HG02852 (cell line): ENCODE measurements at regions not wholly inside any gene's neighbourhood (a gene's known extent, or its start where the extent isn't known, plus 50 kb on each side); places are given as distances from the start of the nearest gene placed in this dataset.
"Not testable (repeated sequence)": the region's sequence is repeated elsewhere in the genome, so short reads cannot be mapped to it uniquely, and the experiment has no call there.

Experiments
- ATAC-seq: cut with Tn5 transposase; IDR thresholded peaks from one replicate; pipeline ENCODE4 v1.9.1; 2021; ENCODE audit warnings: mild to moderate bottlenecking, moderate library complexity; ENCODE audit not compliant: unreplicated experiment

- ATAC-seq: no peak
Measured at GRCh38 chr11:122209619-122210366, 93.8 kb upstream of the BLID start.

GRCh38 chr11:122207921-122208764, 92.1 kb upstream of the BLID start:
- ATAC-seq: no peak

GRCh38 chr11:122207505-122207904, 91.5 kb upstream of the BLID start:
- no peak for ATAC-seq

GRCh38 chr11:122205036-122205435, 89.0 kb upstream of the BLID start:
- ATAC-seq: no peak

DNA sequence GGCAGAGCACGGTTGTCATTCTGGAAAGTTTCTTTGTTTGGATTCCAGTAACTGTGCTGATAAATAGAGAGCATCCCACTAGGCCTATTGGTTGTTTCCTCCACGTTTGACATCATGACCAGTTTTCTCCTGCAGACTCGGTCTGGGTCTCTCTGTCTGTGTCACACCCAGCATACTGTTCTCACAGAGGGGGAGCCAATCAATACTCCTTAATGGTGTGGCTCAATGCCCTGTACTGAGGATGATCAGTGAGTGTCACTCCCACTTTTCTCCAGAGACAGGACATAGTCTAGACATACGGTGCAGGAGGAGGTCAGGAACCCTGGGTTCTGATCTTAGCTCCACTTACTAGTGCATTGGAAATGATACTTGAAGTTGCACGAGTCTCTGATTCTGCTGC, 88.2 kb upstream of the BLID start:
- ATAC-seq: no peak

DNA sequence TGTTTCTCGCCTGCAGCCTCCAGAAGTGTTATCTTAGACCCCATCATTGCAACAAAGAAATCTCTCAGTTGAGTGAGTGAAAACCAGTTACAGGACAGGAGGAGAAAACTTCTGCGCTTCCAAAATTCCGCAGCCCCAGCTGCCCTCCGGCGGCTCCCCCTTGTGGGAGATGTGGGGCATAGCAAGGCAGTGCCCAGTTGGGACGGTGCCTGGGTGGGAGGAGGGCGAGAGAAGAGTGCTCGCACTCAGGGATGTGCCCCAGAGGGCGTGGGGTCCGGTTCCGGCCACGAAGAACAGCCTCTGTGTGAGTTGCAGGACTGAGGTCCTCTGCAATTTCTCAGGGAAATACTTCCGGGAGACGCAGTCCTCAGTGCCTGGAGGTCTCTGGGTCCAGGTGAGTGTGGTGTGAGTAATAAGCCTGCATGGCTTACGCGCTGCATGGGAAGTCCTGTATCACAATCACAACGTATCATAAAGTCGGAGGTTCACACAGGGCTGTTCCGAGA, 87.0 kb upstream of the BLID start:
- peak; percentile 80 for ATAC-seq

DNA sequence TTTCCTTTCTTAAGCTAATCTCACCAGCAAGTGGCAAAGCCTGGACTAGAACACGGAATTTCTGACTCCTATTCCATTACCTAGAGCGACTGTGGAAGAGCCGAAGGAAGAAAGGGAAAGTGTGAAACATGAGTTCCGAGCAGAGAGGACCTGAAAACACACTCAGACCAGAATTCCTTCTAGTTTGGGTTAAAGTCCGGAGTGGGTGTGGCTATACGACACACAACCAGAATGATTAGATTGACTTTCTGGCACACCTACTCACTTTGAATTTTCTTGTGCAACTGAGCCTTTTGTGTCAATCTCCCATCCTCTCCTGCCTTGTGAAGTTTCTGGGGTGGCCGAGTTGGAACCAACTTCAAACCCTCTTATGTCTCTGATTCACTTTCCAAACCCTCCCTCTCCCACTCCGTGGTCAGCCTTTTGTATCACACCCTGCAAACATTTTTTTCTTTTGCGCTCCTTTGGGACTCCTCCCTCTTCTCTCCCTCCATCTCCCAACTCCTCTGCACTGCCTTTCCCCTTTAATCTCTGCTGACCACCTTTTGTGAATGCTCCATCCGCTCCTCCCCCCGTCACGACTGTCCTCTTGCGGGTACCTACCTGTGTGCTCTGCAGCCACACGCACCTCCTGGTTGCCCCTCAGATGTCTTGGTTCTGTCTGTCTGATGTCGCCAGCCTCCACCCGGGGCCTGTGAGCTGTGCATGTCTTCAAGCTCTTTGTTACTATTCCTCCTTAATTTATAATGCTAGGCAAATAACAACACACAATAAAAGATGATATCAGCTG, 86.3 kb upstream of the BLID start:
- ATAC-seq: no peak

GRCh38 chr11:122201106-122201505, 85.1 kb upstream of the BLID start:
- ATAC-seq: no peak

DNA sequence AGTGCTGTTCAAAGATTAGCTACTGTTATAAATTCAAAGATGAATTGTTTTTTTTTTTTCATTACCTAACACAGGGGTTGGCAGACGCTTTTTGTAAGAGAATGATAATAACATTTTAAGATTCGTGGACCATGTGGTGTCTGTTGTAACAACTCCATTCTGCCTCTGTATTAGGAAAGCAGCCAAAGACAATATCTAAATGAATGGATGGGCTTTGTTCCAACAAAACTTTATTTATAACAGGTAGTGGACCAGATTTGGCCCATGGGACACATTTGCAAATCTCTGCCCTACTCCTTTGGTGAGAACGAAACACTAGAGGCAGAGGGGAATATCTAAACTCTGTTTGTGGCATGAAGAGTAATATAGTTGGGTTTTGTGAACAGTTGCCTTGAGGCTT, 83.6 kb upstream of the BLID start:
- ATAC-seq: no peak

DNA sequence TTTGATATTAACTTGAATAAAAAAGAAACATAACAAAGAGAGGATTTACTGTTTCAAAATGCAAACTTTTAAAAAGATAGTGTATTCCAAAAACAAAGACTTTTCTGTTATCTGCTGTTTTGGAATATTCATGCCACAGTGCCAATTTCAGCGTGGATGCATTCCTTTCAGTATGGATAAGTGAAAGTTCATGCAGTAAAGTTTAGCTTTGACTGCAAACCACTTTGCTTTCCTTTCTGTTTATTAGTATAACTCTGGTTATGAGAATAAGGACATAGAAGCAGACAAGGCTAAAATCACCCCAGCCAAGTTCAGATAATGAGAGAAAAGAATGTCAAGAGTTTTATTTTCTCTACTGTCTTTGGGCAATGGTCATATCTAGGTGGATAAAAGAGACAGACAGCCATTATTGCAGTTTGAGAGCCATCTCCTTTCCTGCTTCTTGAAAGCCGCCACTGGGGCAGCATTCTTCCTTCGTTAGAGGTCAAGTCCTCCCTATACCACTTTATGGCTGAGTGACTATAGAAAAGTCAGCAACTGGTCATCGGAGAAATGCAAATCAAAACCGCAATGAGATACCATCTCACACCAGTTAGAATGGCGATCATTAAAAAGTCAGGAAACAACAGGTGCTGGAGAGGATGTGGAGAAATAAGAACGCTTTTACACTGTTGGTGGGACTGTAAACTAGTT, 82.4 kb upstream of the BLID start:
- ATAC-seq: no peak

- no peak for ATAC-seq
Measured at GRCh38 chr11:122197066-122197987, 81.3 kb upstream of the BLID start.

DNA sequence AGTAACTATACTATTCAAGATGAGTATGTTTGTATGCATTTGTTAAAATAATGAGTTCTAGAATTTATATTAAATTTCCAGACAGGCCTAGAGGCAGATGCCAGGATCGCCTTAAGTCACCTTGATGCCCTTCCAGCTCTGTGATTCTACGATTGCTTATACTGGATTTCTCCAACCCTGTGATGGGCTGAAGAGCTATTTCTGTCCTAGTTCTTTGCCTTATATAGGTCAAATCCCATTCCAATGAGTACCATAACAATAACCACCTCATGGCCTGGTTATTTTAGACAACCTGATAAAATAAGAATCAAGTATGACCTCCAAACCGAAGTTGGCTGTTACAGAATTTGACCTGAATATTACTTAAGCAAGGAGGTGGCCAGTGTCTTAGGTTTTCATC, 79.8 kb upstream of the BLID start:
- no peak for ATAC-seq

- ATAC-seq: not testable (repeated sequence)
Measured at GRCh38 chr11:122193881-122194480, 78.0 kb upstream of the BLID start.

DNA sequence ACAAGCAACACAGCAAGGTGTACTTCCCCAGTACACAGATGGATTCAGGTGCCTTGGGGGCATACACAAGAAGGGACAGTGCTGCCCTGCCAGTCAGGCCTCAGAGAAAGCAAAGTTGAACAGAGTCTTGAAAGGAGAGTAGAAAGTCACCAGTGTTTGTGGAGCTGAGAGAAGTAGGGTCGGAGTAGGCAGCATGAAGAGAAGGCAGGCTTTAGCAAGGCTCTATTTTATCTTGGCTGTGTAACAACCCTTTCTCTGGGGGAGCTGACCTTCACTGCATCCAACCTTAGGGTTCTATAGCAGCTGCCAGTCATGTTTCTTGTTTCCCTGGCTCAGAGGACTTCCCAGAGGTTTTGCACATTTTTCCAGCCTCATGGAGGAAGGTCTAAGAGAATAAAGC, 77.4 kb upstream of the BLID start:
- no peak for ATAC-seq

DNA sequence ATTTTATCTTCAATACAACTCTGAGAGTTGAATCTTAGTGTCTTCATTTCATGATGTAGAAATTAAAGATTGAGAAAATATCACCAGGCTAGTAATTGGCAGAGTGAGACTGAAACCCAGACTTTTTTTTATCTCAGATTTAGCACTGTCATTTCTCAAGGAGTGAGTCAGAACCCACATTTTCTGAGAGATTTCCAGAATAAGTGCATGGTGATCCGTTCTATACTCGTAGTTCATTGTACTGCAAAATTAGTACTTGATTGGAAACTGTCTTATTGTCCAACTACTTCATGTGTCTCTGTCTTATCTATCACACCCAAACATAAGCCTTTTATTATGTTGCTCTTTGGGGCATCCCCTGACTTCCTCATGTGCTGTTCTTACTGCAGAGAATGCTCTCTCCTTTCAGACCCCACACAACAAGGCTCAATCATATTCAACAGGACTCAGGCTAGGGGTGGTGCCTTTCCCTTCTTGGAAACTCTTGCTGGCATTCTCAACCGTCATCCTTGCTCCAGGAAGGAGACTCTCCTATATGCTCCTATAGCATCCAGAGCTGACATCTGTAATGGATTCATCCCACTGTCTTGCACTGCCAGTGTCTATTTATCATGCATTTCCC, 76.7 kb upstream of the BLID start:
- ATAC-seq: no peak

DNA sequence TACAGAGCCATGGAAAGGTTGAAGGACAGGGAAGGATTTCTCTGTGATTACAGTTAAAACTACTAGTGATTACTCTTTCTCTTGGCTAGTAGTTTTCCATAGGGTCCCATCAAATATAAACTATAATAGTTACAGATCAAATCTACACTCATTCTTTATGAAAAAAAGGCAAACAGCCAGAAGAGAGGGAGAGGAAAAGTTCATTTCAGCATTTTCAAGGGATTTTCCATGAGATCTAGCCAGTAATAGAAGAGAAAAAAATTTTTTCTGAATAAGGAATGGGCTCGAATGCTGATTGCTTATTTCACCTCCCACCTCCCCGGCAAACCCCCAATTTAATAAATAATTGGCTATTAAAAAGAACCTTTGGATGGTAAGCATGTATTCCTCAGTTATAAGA, 74.8 kb upstream of the BLID start:
- ATAC-seq: no peak

GRCh38 chr11:122189229-122189628, 73.2 kb upstream of the BLID start:
- no peak for ATAC-seq

- no peak for ATAC-seq
Measured at GRCh38 chr11:122187373-122188165, 71.6 kb upstream of the BLID start.
